Neural cell (in vitro differentiated cells): ENCODE measurements at regions not wholly inside any gene's neighbourhood (a gene's known extent, or its start where the extent isn't known, plus 50 kb on each side); places are given as distances from the start of the nearest gene placed in this dataset.

Source experiments
- H2AFZ ChIP-seq: fragments of 200-600, 300-800 bp; sonication (generic), shearing (Covaris generic); 2 replicates; pipeline ENCODE4 v1.6.0; 2014; ENCODE audit warnings: low read depth, mild to moderate bottlenecking, antibody characterized with exemption, low read length, moderate library complexity
- H3F3A ChIP-seq: fragments of 200-600 bp; shearing (Covaris generic); 2 replicates; pipeline ENCODE4 v1.6.1; 2016; ENCODE audit warnings: mild to moderate bottlenecking, moderate library complexity, mixed read lengths, antibody characterized with exemption, low read length; ENCODE audit not compliant: insufficient read depth, poor library complexity, severe bottlenecking
- H3K27ac ChIP-seq: fragments of 200-600, 300-800 bp; sonication (generic), shearing (Covaris generic); 2 replicates; pipeline ENCODE4 v1.5.1; 2014; ENCODE audit warnings: mild to moderate bottlenecking, low read length, moderate library complexity
- H3K27me3 ChIP-seq: fragments of 300-800, 200-600 bp; sonication (generic), shearing (Covaris generic); 2 replicates; pipeline ENCODE4 v1.6.0; 2014; ENCODE audit warnings: mild to moderate bottlenecking, low read depth, low read length, moderate library complexity; ENCODE audit not compliant: insufficient read depth
- H3K36me3 ChIP-seq: fragments of 300-800, 200-600 bp; sonication (generic), shearing (Covaris generic); 2 replicates; pipeline ENCODE4 v1.5.1; 2014; ENCODE audit warnings: mild to moderate bottlenecking, antibody characterized with exemption, low read length, moderate library complexity; ENCODE audit not compliant: insufficient read depth
- H3K4me2 ChIP-seq: fragments of 300-800, 200-600 bp; sonication (generic), shearing (Covaris generic); 2 replicates; pipeline ENCODE4 v1.6.0; 2014; ENCODE audit warnings: mild to moderate bottlenecking, low read length
- H3K4me3 ChIP-seq: fragments of 300-800, 200-600 bp; sonication (generic), shearing (Covaris generic); 2 replicates; pipeline ENCODE4 v1.5.1; 2014; ENCODE audit warnings: mild to moderate bottlenecking, low read length, moderate library complexity
- H3K79me2 ChIP-seq: fragments of 200-600 bp; shearing (Covaris generic); replicated peaks from 2 replicates; pipeline ENCODE4 v1.6.0; 2014; ENCODE audit warnings: mild to moderate bottlenecking, low read length, moderate library complexity; ENCODE audit not compliant: insufficient read depth
- H3K9ac ChIP-seq: fragments of 300-800, 200-600 bp; sonication (generic), shearing (Covaris generic); 2 replicates; pipeline ENCODE4 v1.6.1; 2016; ENCODE audit warnings: mild to moderate bottlenecking, low read length, mixed read lengths
- H3K9me2 ChIP-seq: fragments of 200-600 bp; shearing (Covaris generic); 2 replicates; pipeline ENCODE4 v1.6.1; 2016; ENCODE audit warnings: mild to moderate bottlenecking, low read length, mixed read lengths; ENCODE audit not compliant: insufficient read depth
- H3K9me3 ChIP-seq: fragments of 200-600, 300-800 bp; sonication (generic), shearing (Covaris generic); 2 replicates; pipeline ENCODE4 v1.6.1; 2016; ENCODE audit warnings: mild to moderate bottlenecking, mixed run types, low read length, moderate library complexity, mixed read lengths
- H4K20me1 ChIP-seq: fragments of 200-600 bp; shearing (Covaris generic); 2 replicates; pipeline ENCODE4 v1.6.1; 2016; ENCODE audit warnings: mild to moderate bottlenecking, mixed run types; ENCODE audit not compliant: insufficient read depth
- CTCF ChIP-seq: fragments of 450-650 bp; IDR thresholded peaks from 2 replicates; pipeline ENCODE4 v1.5.1; 2014; ENCODE audit warnings: antibody characterized with exemption, mild to moderate bottlenecking, moderate library complexity; ENCODE audit not compliant: poor library complexity, severe bottlenecking
- EP300 ChIP-seq: fragments of 450-650 bp; conservative IDR thresholded peaks from 2 replicates; pipeline ENCODE4 v1.6.1; 2014; ENCODE audit warnings: antibody characterized with exemption, mild to moderate bottlenecking, moderate library complexity; ENCODE audit not compliant: poor library complexity, severe bottlenecking
- EZH2 ChIP-seq: fragments of 200-600, 300-800 bp; shearing (Covaris generic), sonication (generic); IDR thresholded peaks from 2 replicates; pipeline ENCODE4 v1.6.1; 2014; ENCODE audit warnings: antibody characterized with exemption, low read length, borderline replicate concordance, mild to moderate bottlenecking; ENCODE audit not compliant: insufficient read depth, poor library complexity, severe bottlenecking
- MXI1 ChIP-seq: fragments of 450-650 bp; conservative IDR thresholded peaks from 2 replicates; pipeline ENCODE4 v1.6.1; 2014; ENCODE audit warnings: antibody characterized with exemption, mild to moderate bottlenecking; ENCODE audit not compliant: poor library complexity, severe bottlenecking
- POLR2AphosphoS5 ChIP-seq: IDR thresholded peaks from 2 replicates; pipeline ENCODE4 v1.6.1; 2012
- RAD21 ChIP-seq: fragments of 450-650 bp; conservative IDR thresholded peaks from 2 replicates; pipeline ENCODE4 v1.6.1; 2014; ENCODE audit warnings: antibody characterized with exemption, mild to moderate bottlenecking, moderate library complexity
- REST ChIP-seq: IDR thresholded peaks from 2 replicates; pipeline ENCODE4 v1.6.1; 2012; ENCODE audit warnings: borderline replicate concordance
- SMC3 ChIP-seq: fragments of 450-650 bp; conservative IDR thresholded peaks from 2 replicates; pipeline ENCODE4 v1.6.1; 2014; ENCODE audit warnings: antibody characterized with exemption, mild to moderate bottlenecking, moderate library complexity; ENCODE audit not compliant: poor library complexity
- TAF1 ChIP-seq: IDR thresholded peaks from 2 replicates; pipeline ENCODE4 v1.6.1; 2012; ENCODE audit warnings: low read depth

DNA sequence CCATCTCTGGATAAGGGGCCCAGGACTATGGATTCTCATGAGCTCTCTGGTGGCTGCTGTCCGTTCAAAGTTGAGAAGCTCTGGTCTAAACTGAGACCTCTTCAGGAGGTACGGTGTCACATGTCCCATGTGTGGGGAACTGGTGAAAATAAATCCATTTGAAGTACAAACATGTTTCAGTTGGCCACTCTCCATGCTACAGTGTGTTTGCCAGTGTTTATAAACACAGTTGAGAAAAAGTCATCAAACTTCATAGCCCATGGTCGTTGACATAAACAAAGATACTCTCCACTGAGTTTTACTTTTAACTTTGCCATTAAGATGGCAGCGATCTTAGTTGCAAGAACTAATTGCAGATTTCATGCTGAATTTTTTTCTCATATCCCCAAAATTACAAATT lies 72.8 kb downstream of the PSMG1 start:
- Histone ChIP-seq H3K9ac (no peak overlapping the region), H3K36me3 (no peaks in the 10 kb centered on the region), H3K9me2 (no peaks in the 10 kb centered on the region), H3K9me3 (no peaks in the 10 kb centered on the region), H2AFZ (no peak overlapping the region), H3K4me3 (no peak overlapping the region), H3K27me3 (no peaks in the 10 kb centered on the region), H4K20me1 (no peaks in the 10 kb centered on the region), H3K27ac (no peak overlapping the region), H3F3A (no peaks in the 10 kb centered on the region), H3K4me2 (no peak overlapping the region), H3K79me2 (no peaks in the 10 kb centered on the region)
- TF ChIP-seq SMC3 (no peak), REST (no peak), CTCF (no peak), POLR2AphosphoS5 (no peak), EZH2 (no peak), RAD21 (no peak), EP300 (no peak), TAF1 (no peak), MXI1 (no peak)

GRCh38 chr21:39109596-39110210 lies 73.5 kb downstream of the PSMG1 start:
- Histone ChIP-seq H3F3A (no peaks in the 10 kb centered on the region), H3K27me3 (no peaks in the 10 kb centered on the region), H4K20me1 (no peaks in the 10 kb centered on the region), H3K9me3 (no peaks in the 10 kb centered on the region), H3K9me2 (no peaks in the 10 kb centered on the region), H3K36me3 (no peaks in the 10 kb centered on the region), H2AFZ (no peak overlapping the region), H3K4me2 (no peak overlapping the region), H3K27ac (no peak overlapping the region), H3K4me3 (no peak overlapping the region), H3K79me2 (no peaks in the 10 kb centered on the region), H3K9ac (no peak overlapping the region)
- TF ChIP-seq EZH2 = no peak
- TF ChIP-seq SMC3 = no peak
- TF ChIP-seq RAD21 = no peak
- no peak for TF ChIP-seq REST
- TF ChIP-seq MXI1 = no peak
- TF ChIP-seq CTCF = no peak
- no peak for TF ChIP-seq EP300
- TF ChIP-seq POLR2AphosphoS5 = no peak
- no peak for TF ChIP-seq TAF1
